OCI-LY3 (cell line): ENCODE measurements at regions not wholly inside any gene's neighbourhood (a gene's known extent, or its start where the extent isn't known, plus 50 kb on each side); places are given as distances from the start of the nearest gene placed in this dataset.

Experiments used
- H2AFZ ChIP-seq: fragments of 200-600, 300-600 bp; shearing (Covaris generic); 2 replicates; pipeline ENCODE4 v1.6.0; 2014; ENCODE audit warnings: antibody characterized with exemption, low read depth, low read length
- H3K27ac ChIP-seq: fragments of 200-600, 300-600 bp; sonication (generic); 2 replicates; pipeline ENCODE4 v1.5.1; 2014; ENCODE audit warnings: mild to moderate bottlenecking, low read length, moderate library complexity, mixed read lengths
- H3K27me3 ChIP-seq: fragments of 200-600, 300-600 bp; sonication (generic); 2 replicates; pipeline ENCODE4 v1.6.1; 2014; ENCODE audit warnings: low read depth, low read length, mixed read lengths
- H3K36me3 ChIP-seq: fragments of 200-600, 300-600 bp; sonication (generic); replicated peaks from 2 replicates; pipeline ENCODE3; 2014; ENCODE audit warnings: low read depth, low read length, mixed read lengths
- H3K4me1 ChIP-seq: fragments of 300-600, 200-600 bp; sonication (generic); 2 replicates; pipeline ENCODE4 v1.6.1; 2014; ENCODE audit warnings: low read length, mixed read lengths
- H3K4me2 ChIP-seq: fragments of 200-600, 300-600 bp; sonication (generic); 2 replicates; pipeline ENCODE4 v1.6.1; 2014; ENCODE audit warnings: low read length, mixed read lengths
- H3K4me3 ChIP-seq: fragments of 300-600, 200-600 bp; sonication (generic); 2 replicates; pipeline ENCODE4 v1.5.1; 2014; ENCODE audit warnings: antibody characterized with exemption, mild to moderate bottlenecking, low read length, moderate library complexity
- H3K79me2 ChIP-seq: fragments of 300-600, 200-600 bp; shearing (Covaris generic); 2 replicates; pipeline ENCODE4 v1.6.1; 2014; ENCODE audit warnings: mild to moderate bottlenecking, low read length, mixed read lengths
- H3K9ac ChIP-seq: fragments of 300-600, 200-600 bp; shearing (Covaris generic); 2 replicates; pipeline ENCODE4 v1.6.0; 2014; ENCODE audit warnings: mild to moderate bottlenecking, low read length, moderate library complexity
- H3K9me3 ChIP-seq: fragments of 200-600, 300-600 bp; shearing (Covaris generic); 2 replicates; pipeline ENCODE4 v1.6.1; 2014; ENCODE audit warnings: low read length, mixed read lengths; ENCODE audit not compliant: insufficient read depth
- H4K20me1 ChIP-seq: fragments of 200-600, 300-600 bp; sonication (generic); 2 replicates; pipeline ENCODE4 v1.6.1; 2016; ENCODE audit warnings: low read length, mixed read lengths; ENCODE audit not compliant: insufficient read depth
- EZH2phosphoT487 ChIP-seq: fragments of 200-600 bp; shearing (Covaris generic); IDR thresholded peaks from 2 replicates; pipeline ENCODE4 v1.6.1; 2018; ENCODE audit warnings: antibody characterized with exemption, mixed run types, low read depth
- TF ChIP-seq, protein P1 (sequence below): fragments of 200-600, 300-600 bp; sonication (generic); IDR thresholded peaks from 2 replicates; pipeline ENCODE4 v1.5.1; 2014; ENCODE audit warnings: antibody characterized with exemption, low read length, low read depth

DNA sequence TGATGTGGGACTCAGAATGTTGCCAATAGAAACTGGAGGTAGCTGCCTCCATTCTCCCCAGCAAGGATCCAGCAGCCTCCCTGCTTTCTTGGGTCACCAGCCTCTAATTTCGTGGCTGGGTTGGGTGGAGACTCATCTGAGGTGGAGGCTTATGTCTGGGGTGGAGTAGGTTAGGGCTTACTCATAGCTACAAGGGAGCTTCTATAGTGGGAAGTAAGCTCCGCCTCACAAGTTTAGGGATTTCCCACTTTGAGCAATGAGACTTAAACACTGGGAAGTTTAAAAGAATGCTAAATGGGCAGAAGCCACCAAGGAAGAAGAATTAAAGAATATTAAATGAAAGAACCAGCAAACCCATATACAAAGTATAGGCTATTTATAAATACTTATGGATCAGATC is 63.8 kb downstream of the GJD2 start:
- Histone ChIP-seq H3K4me1 (no peaks in the 10 kb centered on the region), H4K20me1 (no peaks in the 10 kb centered on the region), H3K27me3 (0 out of 2 replicates have a peak, but pooled peaks cover 6% of the 10 kb centered on the region), H3K9ac (no peak overlapping the region), H2AFZ (no peak overlapping the region), H3K9me3 (no peaks in the 10 kb centered on the region), H3K79me2 (no peaks in the 10 kb centered on the region), H3K36me3 (no peaks in the 10 kb centered on the region), H3K27ac (no peak overlapping the region), H3K4me2 (no peak overlapping the region), H3K4me3 (no peak overlapping the region)
- TF ChIP-seq EZH2phosphoT487: no peak
- TF ChIP-seq, protein P1, sequence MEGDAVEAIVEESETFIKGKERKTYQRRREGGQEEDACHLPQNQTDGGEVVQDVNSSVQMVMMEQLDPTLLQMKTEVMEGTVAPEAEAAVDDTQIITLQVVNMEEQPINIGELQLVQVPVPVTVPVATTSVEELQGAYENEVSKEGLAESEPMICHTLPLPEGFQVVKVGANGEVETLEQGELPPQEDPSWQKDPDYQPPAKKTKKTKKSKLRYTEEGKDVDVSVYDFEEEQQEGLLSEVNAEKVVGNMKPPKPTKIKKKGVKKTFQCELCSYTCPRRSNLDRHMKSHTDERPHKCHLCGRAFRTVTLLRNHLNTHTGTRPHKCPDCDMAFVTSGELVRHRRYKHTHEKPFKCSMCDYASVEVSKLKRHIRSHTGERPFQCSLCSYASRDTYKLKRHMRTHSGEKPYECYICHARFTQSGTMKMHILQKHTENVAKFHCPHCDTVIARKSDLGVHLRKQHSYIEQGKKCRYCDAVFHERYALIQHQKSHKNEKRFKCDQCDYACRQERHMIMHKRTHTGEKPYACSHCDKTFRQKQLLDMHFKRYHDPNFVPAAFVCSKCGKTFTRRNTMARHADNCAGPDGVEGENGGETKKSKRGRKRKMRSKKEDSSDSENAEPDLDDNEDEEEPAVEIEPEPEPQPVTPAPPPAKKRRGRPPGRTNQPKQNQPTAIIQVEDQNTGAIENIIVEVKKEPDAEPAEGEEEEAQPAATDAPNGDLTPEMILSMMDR: no peak

DNA sequence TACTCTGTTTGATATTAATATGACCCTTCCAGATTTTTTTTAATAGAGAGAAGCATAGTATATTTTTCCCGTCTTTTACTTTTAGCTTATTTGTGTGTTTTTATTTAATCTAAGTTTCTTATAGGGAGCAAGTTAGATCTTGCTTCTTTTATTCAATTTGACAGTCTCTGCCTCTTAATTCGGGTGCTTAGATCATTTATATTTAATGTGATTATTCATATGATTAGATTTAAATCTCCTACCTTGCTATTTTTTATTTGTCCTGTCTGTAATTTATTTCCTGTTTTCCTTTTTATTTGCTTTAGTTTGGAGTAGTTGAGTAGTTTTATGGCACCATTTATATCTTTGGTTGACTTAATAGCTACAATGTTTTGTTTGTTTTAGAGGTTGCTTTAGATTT is 66.1 kb downstream of the GJD2 start:
- no peak overlapping the region for H2AFZ ChIP-seq
- no peaks in the 10 kb centered on the region for H4K20me1 ChIP-seq
- H3K27ac ChIP-seq: no peak overlapping the region
- 0 out of 2 replicates have a peak, but pooled peaks cover 6% of the 10 kb centered on the region for H3K27me3 ChIP-seq
- no peak overlapping the region for H3K4me2 ChIP-seq
- H3K36me3 ChIP-seq: no peaks in the 10 kb centered on the region
- H3K9ac ChIP-seq: no peak overlapping the region
- TF ChIP-seq, protein P1: no peak
- H3K79me2 ChIP-seq: no peaks in the 10 kb centered on the region
- no peak overlapping the region for H3K4me3 ChIP-seq
- no peaks in the 10 kb centered on the region for H3K9me3 ChIP-seq
- no peaks in the 10 kb centered on the region for H3K4me1 ChIP-seq

DNA sequence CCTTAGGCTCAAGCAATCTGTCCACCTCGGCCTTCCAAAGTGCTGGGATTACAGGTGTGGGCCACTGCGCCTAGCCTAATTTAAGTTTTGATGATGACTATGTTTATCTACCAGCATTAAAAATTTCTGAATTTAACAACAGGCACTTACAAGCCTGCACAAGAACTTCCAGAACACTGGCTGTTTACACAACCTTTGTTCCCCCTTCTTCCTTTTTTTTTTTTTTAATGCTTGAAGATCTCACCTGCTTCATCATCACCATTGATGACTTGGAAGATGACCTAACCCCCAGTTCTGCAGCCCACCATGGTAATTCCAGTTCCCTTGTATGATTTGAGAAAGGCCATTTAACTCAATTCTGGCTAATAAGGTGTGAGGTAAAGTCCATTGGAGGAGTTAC is 70.4 kb downstream of the GJD2 start:
- Histone ChIP-seq H3K4me2 (no peak overlapping the region), H3K4me3 (no peak overlapping the region), H3K9ac (no peak overlapping the region), H3K36me3 (no peaks in the 10 kb centered on the region), H3K9me3 (no peaks in the 10 kb centered on the region), H2AFZ (no peak overlapping the region), H4K20me1 (no peaks in the 10 kb centered on the region), H3K27ac (no peak overlapping the region), H3K4me1 (no peaks in the 10 kb centered on the region), H3K27me3 (peaks cover 8% of the 10 kb centered on the region; the same call in 1 of the 2 replicates), H3K79me2 (no peaks in the 10 kb centered on the region)
- TF ChIP-seq EZH2phosphoT487: no peak
- TF ChIP-seq, protein P1: no peak

DNA sequence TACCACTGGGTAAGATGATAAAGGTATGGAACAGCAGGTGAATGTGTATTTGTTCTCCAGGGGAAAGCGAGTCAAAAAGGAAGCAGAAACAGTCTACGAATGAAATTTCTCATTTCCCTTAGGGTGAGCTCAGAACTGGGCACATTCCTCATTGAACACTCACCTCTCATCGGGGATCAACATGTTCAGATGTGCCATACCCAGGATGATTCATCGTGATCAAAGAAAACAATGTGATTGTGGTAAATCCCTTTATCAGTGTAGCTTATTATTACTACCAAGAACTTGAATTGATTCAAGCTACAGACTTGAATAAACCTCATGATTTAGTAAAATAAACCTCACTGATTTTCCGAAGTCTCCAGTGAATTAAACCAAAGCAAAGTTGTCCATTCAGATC is 72.1 kb downstream of the GJD2 start:
- Histone ChIP-seq H3K4me2 (no peak overlapping the region), H3K79me2 (no peaks in the 10 kb centered on the region), H3K27ac (no peak overlapping the region), H3K4me1 (no peaks in the 10 kb centered on the region), H2AFZ (no peak overlapping the region), H4K20me1 (no peaks in the 10 kb centered on the region), H3K4me3 (no peak overlapping the region), H3K27me3 (peaks cover 11% of the 10 kb centered on the region; the same call in 1 of the 2 replicates), H3K9me3 (no peaks in the 10 kb centered on the region), H3K36me3 (no peaks in the 10 kb centered on the region), H3K9ac (no peak overlapping the region)
- TF ChIP-seq EZH2phosphoT487: no peak
- TF ChIP-seq, protein P1: no peak
